ENCODE measurements at regions not wholly inside any gene's neighbourhood (a gene's known extent, or its start where the extent isn't known, plus 50 kb on each side); places are given as distances from the start of the nearest gene placed in this dataset.

DNA sequence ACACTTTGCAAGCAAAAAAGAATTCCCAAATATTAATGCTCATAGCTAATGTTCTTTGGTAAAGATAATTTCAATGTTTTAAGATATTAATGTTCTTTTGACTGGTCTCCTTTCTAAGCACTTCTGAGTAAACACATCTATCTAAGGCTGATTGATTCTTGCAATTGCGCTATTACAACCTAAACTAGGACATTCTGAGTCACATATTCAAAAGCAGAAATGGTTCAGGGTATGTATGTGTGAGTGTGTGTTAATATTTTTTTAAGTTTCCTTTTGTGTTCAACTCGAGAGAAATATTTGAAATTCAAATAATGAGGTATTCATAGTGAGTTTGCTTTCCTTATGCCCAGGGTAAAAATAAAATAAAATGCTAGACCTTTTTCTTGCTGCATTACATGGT lies 203.6 kb upstream of the GRIK3 start:
- Mint-ChIP-seq H3K36me3 (ENCODE audit: low read depth) (no peaks in the 10 kb centered on the region), H3K27me3 (ENCODE audit: insufficient read depth, low read depth, poor library complexity) (peaks cover 19% of the 10 kb centered on the region), H3K27ac (no peak overlapping the region), H3K4me1 (peaks cover 66% of the 10 kb centered on the region), H3K9me3 (no peaks in the 10 kb centered on the region), H3K4me3 (no peak overlapping the region)
- no peak for ATAC-seq
- TF ChIP-seq, protein P1, sequence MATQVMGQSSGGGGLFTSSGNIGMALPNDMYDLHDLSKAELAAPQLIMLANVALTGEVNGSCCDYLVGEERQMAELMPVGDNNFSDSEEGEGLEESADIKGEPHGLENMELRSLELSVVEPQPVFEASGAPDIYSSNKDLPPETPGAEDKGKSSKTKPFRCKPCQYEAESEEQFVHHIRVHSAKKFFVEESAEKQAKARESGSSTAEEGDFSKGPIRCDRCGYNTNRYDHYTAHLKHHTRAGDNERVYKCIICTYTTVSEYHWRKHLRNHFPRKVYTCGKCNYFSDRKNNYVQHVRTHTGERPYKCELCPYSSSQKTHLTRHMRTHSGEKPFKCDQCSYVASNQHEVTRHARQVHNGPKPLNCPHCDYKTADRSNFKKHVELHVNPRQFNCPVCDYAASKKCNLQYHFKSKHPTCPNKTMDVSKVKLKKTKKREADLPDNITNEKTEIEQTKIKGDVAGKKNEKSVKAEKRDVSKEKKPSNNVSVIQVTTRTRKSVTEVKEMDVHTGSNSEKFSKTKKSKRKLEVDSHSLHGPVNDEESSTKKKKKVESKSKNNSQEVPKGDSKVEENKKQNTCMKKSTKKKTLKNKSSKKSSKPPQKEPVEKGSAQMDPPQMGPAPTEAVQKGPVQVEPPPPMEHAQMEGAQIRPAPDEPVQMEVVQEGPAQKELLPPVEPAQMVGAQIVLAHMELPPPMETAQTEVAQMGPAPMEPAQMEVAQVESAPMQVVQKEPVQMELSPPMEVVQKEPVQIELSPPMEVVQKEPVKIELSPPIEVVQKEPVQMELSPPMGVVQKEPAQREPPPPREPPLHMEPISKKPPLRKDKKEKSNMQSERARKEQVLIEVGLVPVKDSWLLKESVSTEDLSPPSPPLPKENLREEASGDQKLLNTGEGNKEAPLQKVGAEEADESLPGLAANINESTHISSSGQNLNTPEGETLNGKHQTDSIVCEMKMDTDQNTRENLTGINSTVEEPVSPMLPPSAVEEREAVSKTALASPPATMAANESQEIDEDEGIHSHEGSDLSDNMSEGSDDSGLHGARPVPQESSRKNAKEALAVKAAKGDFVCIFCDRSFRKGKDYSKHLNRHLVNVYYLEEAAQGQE (IDR thresholded peaks at IDR 0.05; ENCODE audit: unreplicated experiment), result no peak
- TF ChIP-seq, protein P2, sequence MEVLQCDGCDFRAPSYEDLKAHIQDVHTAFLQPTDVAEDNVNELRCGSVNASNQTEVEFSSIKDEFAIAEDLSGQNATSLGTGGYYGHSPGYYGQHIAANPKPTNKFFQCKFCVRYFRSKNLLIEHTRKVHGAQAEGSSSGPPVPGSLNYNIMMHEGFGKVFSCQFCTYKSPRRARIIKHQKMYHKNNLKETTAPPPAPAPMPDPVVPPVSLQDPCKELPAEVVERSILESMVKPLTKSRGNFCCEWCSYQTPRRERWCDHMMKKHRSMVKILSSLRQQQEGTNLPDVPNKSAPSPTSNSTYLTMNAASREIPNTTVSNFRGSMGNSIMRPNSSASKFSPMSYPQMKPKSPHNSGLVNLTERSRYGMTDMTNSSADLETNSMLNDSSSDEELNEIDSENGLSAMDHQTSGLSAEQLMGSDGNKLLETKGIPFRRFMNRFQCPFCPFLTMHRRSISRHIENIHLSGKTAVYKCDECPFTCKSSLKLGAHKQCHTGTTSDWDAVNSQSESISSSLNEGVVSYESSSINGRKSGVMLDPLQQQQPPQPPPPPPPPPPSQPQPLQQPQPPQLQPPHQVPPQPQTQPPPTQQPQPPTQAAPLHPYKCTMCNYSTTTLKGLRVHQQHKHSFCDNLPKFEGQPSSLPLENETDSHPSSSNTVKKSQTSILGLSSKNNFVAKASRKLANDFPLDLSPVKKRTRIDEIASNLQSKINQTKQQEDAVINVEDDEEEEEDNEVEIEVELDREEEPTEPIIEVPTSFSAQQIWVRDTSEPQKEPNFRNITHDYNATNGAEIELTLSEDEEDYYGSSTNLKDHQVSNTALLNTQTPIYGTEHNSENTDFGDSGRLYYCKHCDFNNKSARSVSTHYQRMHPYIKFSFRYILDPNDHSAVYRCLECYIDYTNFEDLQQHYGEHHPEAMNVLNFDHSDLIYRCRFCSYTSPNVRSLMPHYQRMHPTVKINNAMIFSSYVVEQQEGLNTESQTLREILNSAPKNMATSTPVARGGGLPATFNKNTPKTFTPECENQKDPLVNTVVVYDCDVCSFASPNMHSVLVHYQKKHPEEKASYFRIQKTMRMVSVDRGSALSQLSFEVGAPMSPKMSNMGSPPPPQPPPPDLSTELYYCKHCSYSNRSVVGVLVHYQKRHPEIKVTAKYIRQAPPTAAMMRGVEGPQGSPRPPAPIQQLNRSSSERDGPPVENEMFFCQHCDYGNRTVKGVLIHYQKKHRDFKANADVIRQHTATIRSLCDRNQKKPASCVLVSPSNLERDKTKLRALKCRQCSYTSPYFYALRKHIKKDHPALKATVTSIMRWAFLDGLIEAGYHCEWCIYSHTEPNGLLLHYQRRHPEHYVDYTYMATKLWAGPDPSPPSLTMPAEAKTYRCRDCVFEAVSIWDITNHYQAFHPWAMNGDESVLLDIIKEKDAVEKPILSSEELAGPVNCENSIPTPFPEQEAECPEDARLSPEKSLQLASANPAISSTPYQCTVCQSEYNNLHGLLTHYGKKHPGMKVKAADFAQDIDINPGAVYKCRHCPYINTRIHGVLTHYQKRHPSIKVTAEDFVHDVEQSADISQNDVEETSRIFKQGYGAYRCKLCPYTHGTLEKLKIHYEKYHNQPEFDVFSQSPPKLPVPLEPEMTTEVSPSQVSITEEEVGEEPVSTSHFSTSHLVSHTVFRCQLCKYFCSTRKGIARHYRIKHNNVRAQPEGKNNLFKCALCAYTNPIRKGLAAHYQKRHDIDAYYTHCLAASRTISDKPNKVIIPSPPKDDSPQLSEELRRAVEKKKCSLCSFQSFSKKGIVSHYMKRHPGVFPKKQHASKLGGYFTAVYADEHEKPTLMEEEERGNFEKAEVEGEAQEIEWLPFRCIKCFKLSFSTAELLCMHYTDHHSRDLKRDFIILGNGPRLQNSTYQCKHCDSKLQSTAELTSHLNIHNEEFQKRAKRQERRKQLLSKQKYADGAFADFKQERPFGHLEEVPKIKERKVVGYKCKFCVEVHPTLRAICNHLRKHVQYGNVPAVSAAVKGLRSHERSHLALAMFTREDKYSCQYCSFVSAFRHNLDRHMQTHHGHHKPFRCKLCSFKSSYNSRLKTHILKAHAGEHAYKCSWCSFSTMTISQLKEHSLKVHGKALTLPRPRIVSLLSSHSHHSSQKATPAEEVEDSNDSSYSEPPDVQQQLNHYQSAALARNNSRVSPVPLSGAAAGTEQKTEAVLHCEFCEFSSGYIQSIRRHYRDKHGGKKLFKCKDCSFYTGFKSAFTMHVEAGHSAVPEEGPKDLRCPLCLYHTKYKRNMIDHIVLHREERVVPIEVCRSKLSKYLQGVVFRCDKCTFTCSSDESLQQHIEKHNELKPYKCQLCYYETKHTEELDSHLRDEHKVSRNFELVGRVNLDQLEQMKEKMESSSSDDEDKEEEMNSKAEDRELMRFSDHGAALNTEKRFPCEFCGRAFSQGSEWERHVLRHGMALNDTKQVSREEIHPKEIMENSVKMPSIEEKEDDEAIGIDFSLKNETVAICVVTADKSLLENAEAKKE (CRISPR knock-in tag; IDR thresholded peaks at IDR 0.05), result no peak
- no peak for TF ChIP-seq STAT1 (IDR thresholded peaks at IDR 0.05; ENCODE audit: unreplicated experiment)
- TF ChIP-seq, protein P3, sequence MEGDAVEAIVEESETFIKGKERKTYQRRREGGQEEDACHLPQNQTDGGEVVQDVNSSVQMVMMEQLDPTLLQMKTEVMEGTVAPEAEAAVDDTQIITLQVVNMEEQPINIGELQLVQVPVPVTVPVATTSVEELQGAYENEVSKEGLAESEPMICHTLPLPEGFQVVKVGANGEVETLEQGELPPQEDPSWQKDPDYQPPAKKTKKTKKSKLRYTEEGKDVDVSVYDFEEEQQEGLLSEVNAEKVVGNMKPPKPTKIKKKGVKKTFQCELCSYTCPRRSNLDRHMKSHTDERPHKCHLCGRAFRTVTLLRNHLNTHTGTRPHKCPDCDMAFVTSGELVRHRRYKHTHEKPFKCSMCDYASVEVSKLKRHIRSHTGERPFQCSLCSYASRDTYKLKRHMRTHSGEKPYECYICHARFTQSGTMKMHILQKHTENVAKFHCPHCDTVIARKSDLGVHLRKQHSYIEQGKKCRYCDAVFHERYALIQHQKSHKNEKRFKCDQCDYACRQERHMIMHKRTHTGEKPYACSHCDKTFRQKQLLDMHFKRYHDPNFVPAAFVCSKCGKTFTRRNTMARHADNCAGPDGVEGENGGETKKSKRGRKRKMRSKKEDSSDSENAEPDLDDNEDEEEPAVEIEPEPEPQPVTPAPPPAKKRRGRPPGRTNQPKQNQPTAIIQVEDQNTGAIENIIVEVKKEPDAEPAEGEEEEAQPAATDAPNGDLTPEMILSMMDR (conservative IDR thresholded peaks at IDR 0.05; ENCODE audit: low read depth in 2 of 2), result no peak
- TF ChIP-seq ZNF114 (CRISPR knock-in tag; IDR thresholded peaks at IDR 0.05), result no peak
- TF ChIP-seq ZNF331 (CRISPR knock-in tag; IDR thresholded peaks at IDR 0.05; ENCODE audit: low read depth), result no peak
- TF ChIP-seq JUNB (IDR thresholded peaks at IDR 0.05; ENCODE audit: unreplicated experiment), result no peak
- no peak for TF ChIP-seq EZH2 (IDR thresholded peaks at IDR 0.05; ENCODE audit: low read depth, unreplicated experiment)
- TF ChIP-seq NANOG (IDR thresholded peaks at IDR 0.05; ENCODE audit: borderline replicate concordance), result no peak
- TF ChIP-seq POLR2AphosphoS5 (IDR thresholded peaks at IDR 0.05; ENCODE audit: low read depth), result no peak
- TF ChIP-seq EZH2phosphoT487 (IDR thresholded peaks at IDR 0.05; ENCODE audit: unreplicated experiment), result no peak
- no peak for TF ChIP-seq CREB1 (CRISPR knock-in tag; IDR thresholded peaks at IDR 0.05; ENCODE audit: low read depth)
- TF ChIP-seq, protein P4, sequence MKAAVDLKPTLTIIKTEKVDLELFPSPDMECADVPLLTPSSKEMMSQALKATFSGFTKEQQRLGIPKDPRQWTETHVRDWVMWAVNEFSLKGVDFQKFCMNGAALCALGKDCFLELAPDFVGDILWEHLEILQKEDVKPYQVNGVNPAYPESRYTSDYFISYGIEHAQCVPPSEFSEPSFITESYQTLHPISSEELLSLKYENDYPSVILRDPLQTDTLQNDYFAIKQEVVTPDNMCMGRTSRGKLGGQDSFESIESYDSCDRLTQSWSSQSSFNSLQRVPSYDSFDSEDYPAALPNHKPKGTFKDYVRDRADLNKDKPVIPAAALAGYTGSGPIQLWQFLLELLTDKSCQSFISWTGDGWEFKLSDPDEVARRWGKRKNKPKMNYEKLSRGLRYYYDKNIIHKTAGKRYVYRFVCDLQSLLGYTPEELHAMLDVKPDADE (IDR thresholded peaks at IDR 0.05), result no peak
- Histone ChIP-seq H4K20me1 (replicated peaks; ENCODE audit: insufficient read depth) (no peaks in the 10 kb centered on the region), H3K27ac (ENCODE audit: low read depth) (0 out of 2 replicates have a peak overlapping the region, but pooled peaks have one; percentile 19), H3K27me3 (ENCODE audit: insufficient read depth) (no peaks in the 10 kb centered on the region), H2AFZ (no peak overlapping the region), H3K9me2 (ENCODE audit: insufficient read depth) (no peaks in the 10 kb centered on the region), H3K4me3 (no peak overlapping the region), H3K79me2 (replicated peaks; ENCODE audit: insufficient read depth) (no peaks in the 10 kb centered on the region), H3K4me1 (ENCODE audit: insufficient read depth) (peaks cover 45% of the 10 kb centered on the region), H3K4me2 (no peak overlapping the region; the same call in 1 of the 2 replicates), H3F3A (replicated peaks; ENCODE audit: low read depth) (no peaks in the 10 kb centered on the region), H3K36me3 (ENCODE audit: insufficient read depth) (no peaks in the 10 kb centered on the region)
- no peak for DNase-seq (ENCODE audit: low spot score)
